GM13976 (cell line): ENCODE measurements at regions not wholly inside any gene's neighbourhood (a gene's known extent, or its start where the extent isn't known, plus 50 kb on each side); places are given as distances from the start of the nearest gene placed in this dataset.
"Not testable (repeated sequence)": the region's sequence is repeated elsewhere in the genome, so short reads cannot be mapped to it uniquely, and the experiment has no call there.

Source experiments
- DNase-seq: peaks from one replicate; pipeline ENCODE4 v3.0.0; 2012; ENCODE audit warnings: low spot score
- in situ Hi-C: fragments of 300-500 bp; cut with MboI; formaldehyde crosslinking; loops from one replicate; pipeline ENCODE4 v1.12.0; 2022; ENCODE audit warnings: low sequenced_read_pairs, mixed read lengths, inconsistent platforms; ENCODE audit not compliant: unreplicated experiment
- TF ChIP-seq, protein P1 (sequence below): IDR thresholded peaks from 2 replicates; pipeline ENCODE4 v1.5.1; 2012; ENCODE audit warnings: borderline replicate concordance, mild to moderate bottlenecking; ENCODE audit not compliant: insufficient read depth; ENCODE audit errors: extremely low read depth, missing control alignments, control extremely low read depth

DNA sequence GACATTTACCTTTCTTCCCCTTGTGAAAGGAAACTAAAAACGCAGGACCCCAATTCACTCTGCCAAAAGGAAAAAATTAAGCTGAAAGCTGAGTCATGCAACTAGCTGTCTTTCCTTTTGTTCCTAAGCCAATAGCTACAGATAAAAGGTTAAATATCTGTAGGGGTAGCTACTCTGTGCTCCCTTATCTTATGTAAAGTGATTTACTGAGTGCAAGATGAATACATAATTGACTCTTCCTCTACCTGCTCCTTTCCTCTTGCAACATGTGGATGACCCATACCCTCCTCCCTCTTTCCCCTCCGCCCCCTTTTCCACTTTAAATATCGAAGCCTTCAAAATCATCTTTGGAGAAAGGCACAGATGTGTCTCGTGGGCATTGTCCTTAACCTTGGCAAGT lies 68.0 kb upstream of the ZNF157 start:
- in situ Hi-C loops, result no loop called here
- DNase-seq, result no peak

DNA sequence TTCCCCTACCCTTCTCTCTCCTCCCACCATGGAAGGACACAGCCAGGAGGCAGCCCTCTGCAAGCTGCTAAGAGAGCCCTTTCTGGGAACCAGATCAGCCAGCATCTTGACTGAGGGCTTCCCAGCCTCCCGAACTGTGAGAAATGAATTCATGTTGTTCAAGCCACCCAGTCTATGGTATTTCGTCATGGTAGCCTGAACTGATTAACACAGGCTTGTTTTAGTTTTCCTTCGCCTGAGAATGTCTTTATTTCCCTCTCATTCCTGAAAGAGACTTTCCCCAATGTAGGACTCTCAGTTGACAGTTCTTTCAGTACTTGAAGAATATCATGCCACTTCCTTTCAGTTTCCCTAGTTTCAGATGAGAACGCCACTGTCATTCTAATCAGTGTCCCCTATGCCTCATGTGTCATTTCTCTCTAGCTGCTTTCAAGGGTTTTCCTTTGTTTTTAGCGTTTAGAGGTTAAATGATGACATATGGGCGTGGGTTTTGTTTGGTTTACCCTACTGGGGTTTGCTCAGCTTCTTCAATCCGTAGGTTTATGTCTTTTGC lies 63.8 kb upstream of the ZNF157 start:
- in situ Hi-C loops, DNase-seq: not testable (repeated sequence)

More for the DNA sequence above, 68.0 kb upstream of the ZNF157 start:
- TF ChIP-seq, protein P1, sequence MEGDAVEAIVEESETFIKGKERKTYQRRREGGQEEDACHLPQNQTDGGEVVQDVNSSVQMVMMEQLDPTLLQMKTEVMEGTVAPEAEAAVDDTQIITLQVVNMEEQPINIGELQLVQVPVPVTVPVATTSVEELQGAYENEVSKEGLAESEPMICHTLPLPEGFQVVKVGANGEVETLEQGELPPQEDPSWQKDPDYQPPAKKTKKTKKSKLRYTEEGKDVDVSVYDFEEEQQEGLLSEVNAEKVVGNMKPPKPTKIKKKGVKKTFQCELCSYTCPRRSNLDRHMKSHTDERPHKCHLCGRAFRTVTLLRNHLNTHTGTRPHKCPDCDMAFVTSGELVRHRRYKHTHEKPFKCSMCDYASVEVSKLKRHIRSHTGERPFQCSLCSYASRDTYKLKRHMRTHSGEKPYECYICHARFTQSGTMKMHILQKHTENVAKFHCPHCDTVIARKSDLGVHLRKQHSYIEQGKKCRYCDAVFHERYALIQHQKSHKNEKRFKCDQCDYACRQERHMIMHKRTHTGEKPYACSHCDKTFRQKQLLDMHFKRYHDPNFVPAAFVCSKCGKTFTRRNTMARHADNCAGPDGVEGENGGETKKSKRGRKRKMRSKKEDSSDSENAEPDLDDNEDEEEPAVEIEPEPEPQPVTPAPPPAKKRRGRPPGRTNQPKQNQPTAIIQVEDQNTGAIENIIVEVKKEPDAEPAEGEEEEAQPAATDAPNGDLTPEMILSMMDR, result no peak

DNA sequence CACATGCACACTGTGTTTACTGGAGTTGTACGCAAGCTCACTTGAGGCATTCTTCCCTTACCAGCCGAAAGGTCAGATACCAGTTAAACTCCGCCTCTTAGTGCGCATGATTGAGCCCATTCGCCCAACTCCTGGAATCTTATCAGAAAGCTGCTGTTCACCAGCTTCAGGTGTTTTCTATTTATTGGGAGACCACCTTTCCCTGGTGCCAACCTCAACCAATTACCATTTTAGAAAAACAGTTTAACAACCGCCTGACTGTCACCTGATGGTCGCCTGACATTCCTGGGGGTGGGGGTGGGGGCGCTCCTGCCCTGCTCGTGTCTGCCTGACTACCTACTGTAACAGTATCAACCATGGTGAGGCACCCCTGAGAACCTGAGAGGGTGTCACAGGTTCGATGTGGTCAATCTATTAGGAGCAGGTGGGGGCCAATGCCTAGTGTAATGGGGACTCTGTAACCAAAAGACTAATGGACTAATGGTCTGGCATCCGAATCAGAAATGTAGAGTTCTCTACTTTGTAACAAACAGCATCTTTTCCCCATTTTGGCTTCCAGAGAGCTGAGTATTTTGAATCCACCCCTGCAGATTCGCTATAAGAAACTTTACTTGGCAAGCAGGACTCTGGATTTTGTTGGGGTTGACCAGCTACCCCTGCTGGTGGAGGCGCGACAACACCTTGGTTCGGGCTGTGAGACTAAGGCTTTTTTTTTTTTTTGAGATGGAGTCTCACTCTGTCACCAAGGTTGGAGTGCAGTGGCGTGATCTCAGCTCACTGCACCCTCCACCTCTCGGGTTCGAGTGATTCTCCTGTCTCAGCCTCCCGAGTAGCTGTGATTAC lies 58.2 kb upstream of the ZNF157 start:
- TF ChIP-seq, protein P1, result peak; percentile 35
- in situ Hi-C loops, result no loop called here
- DNase-seq, result peak; percentile 60

GRCh38 chrX:47313056-47313455 lies 57.3 kb upstream of the ZNF157 start:
- DNase-seq, result no peak
- in situ Hi-C loops, result no loop called here
- TF ChIP-seq, protein P1, result no peak

- DNase-seq, result no peak
- in situ Hi-C loops, result no loop called here
- TF ChIP-seq, protein P1, result no peak
Measured at GRCh38 chrX:47316276-47317025, 53.9 kb upstream of the ZNF157 start.
